Coronary artery (tissue), 2 donors: ENCODE measurements at regions not wholly inside any gene's neighbourhood (a gene's known extent, or its start where the extent isn't known, plus 50 kb on each side); places are given as distances from the start of the nearest gene placed in this dataset.

Source experiments
- DNase-seq: peaks from one replicate; pipeline ENCODE4 v3.0.0-alpha.2; 2017; ENCODE audit warnings: low spot score
- H3K27ac ChIP-seq, 2 donors: fragments of 200-600 bp; sonication (generic); one replicate each; pipeline ENCODE4 v1.5.1; 2016 to 2019
- H3K4me3 ChIP-seq: fragments of 200-600 bp; sonication (generic); 2 replicates; pipeline ENCODE4 v1.5.1; 2016; ENCODE audit warnings: mild to moderate bottlenecking, moderate library complexity
- CTCF ChIP-seq: fragments of 200-600 bp; sonication (generic); IDR thresholded peaks from one replicate; pipeline ENCODE4 v1.5.1; 2019; ENCODE audit warnings: antibody characterized with exemption

- no peak overlapping the region for H3K27ac ChIP-seq
- no peak for DNase-seq
- TF ChIP-seq CTCF: no peak
- no peak overlapping the region for H3K4me3 ChIP-seq
Observed at GRCh38 chr1:94715321-94715720, 104.8 kb upstream of the SLC44A3 start.

GRCh38 chr1:94714552-94714951 is 105.6 kb upstream of the SLC44A3 start:
- DNase-seq: no peak
- Histone ChIP-seq H3K27ac (no peak overlapping the region), H3K4me3 (no peak overlapping the region)
- TF ChIP-seq CTCF: no peak

DNA sequence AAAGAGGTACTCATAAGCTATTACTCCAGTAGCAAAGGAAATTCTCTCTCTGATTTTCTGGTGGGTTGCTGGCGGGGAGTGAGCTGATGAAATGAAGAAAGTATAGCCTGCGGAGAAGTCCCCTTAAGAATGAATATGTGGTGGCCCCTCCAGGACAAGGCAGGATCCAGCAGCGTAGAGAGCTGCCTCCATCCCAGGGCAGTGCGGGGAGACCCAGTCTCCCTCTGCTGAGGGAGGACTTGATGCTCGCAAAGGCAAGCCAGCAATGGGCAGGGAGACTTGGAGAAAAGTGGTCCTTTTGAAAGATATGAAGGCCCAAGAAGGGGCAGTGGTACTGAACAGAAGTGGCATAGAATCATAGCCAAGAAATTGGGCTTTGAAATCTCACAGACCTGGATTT is 106.0 kb upstream of the SLC44A3 start:
- H3K27ac ChIP-seq: peak overlapping the region in 1 of 2 donors; percentile 24
- no peak for TF ChIP-seq CTCF
- DNase-seq: no peak
- no peak overlapping the region for H3K4me3 ChIP-seq

DNA sequence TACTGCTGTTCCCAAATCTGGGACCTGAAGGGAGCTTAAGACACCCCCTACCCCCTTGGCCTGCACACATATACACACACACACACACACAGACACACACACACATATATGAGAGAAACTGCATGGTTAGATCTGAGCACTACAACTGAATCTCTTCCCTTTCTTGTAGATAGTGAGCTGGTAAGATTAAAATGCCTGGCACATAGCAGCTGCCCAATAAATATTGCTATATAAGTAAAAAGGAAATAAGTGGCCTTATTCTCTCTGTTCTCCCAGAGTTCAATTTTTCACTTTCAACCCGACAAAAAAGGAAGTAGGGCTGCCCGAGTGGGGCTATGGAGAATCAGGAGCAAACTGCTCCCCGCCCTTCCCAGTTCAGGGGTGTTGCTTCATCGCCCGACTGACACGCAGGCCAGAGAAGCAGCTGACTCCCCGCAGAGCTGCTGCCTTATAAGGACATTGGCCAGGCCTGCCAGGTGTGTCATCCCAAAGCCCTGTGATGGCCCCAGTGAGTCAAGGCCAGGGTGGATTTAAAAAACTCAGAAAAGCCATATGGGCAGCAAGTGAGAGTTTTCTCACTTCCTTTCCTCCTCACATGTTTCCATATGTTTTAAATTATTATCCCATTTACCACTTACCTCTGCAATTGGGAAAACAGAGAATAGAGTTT is 106.5 kb upstream of the SLC44A3 start:
- H3K4me3 ChIP-seq: no peak overlapping the region
- peak overlapping the region in 1 of 2 donors; percentile 54 for H3K27ac ChIP-seq
- no peak for TF ChIP-seq CTCF
- no peak for DNase-seq

DNA sequence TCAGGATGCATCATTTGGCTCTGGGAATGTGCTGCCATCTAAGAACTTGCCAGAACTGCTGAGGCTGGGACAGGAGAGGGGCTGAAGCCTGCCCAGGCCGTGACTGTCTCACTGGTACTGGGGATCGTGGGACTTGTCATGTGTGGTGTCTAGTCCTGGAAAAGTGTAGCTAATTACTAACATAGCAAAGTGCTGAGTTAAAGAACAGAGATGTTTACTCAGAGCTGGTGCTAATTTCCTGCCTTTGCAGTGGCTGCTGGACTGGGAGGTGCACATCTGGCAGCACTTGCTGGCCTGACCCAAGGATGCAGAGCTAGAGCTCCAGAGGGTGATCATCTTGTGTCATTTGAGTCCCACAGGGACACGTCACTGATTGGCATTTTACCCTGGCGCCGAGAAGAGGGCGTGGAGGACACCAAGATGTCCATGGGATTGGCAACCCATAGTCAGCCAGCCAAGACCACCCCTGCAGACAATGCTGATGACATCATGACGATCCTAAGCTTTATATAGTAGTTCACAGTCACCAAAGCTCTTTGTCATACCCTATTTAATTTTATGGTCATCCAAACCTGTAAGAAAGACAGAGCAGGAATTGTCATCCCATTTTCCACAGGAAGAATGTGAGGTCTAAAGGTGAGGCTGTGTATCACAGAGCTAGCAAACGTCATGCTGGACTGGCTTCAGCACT is 110.1 kb upstream of the SLC44A3 start:
- DNase-seq: no peak
- TF ChIP-seq CTCF: no peak
- peak overlapping the region in 1 of 2 donors; percentile 26 for H3K27ac ChIP-seq

GRCh38 chr1:94708811-94709210 is 111.3 kb upstream of the SLC44A3 start:
- DNase-seq: no peak
- Histone ChIP-seq H3K4me3 (no peak overlapping the region), H3K27ac (peak overlapping the region in 1 of 2 donors; percentile 42)
- no peak for TF ChIP-seq CTCF

More for the DNA sequence above, 110.1 kb upstream of the SLC44A3 start:
- H3K4me3 ChIP-seq: no peak overlapping the region

GRCh38 chr1:94708299-94708685 is 111.9 kb upstream of the SLC44A3 start:
- TF ChIP-seq CTCF: no peak

More at GRCh38 chr1:94708299-94708685, 111.9 kb upstream of the SLC44A3 start:
- no peak overlapping the region for H3K4me3 ChIP-seq
- DNase-seq: no peak
- H3K27ac ChIP-seq: peak overlapping the region in 1 of 2 donors; percentile 42
